Stimulated activated CD8-positive, alpha-beta memory T cell treated with anti-CD3 and anti-CD28 coated beads, Interleukin-15, amount 100 ng/mL, for 24 hours (primary cell): ENCODE measurements at regions not wholly inside any gene's neighbourhood (a gene's known extent, or its start where the extent isn't known, plus 50 kb on each side); places are given as distances from the start of the nearest gene placed in this dataset.

ENCODE experiments used
- DNase-seq: peaks from one replicate; pipeline ENCODE4 v3.0.0-alpha.2; 2020; ENCODE audit warnings: low read depth

DNA sequence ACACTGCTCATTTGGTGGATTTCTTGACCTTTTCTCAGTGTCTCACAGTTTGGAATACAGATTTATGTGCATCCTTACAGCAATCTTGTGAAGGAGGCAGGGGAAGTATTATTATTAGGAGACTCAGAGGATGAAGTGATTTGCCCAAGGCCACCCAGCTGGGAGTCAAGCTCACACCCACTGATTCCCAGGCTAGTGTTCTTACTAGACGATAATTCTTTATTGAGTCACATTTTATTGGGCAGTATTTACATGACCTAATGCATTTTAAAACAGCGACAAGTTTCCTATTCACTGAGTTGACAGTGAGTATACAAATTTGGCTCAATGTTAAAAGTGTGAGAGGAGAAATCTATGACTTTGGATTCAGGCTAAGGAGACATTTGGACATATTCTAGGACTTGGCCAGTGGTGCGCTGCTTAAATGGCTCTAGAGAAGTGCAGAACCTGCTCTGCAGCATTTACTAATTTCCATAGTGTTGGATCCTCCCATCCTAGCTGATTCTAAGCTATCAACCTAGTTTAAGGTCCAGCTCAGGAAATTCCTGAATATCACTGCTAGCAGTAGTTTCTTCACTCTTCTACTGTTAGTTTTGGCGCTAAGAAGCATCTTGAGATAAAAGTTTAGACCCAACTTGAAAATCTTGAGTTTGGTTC is 199.3 kb downstream of the MTX2 start:
- DNase-seq: no peak

DNA sequence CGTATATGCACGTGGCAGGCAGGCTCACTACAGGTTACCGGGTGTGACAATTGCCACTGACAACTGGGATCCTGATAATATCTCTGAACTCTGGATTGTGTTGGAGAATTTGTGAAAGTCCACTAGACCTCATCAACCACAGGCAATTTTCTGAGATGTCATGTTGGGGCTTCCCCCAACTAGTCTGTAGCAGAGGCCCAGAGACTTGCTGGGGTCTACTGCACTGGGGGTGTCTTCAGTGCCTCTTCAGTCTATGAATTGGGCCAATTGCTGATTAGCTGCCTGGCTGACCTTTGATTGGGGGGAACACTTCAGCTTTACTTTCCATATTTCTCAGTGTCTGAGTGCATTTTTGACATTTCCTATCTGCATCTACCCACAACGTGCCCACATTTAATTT is 201.5 kb downstream of the MTX2 start:
- no peak for DNase-seq

DNA sequence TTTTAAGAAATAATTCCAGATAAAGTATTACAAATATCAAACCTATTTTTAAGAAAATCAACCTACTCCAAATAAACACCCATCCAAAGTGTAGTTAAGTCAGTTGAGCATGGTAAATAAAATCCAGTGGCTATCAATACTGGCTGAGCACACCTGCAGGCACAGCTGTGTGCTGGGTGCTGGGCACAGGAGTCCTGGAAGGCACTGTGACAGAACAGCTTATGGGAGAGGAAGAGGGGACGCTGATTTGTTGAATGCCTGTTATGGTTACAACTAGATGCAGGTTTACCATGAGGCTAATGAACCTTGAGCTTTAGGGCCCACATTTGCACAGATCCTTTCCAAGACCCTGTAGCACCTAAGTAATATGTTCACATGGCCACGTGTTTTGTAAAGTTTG is 202.7 kb downstream of the MTX2 start:
- no peak for DNase-seq

DNA sequence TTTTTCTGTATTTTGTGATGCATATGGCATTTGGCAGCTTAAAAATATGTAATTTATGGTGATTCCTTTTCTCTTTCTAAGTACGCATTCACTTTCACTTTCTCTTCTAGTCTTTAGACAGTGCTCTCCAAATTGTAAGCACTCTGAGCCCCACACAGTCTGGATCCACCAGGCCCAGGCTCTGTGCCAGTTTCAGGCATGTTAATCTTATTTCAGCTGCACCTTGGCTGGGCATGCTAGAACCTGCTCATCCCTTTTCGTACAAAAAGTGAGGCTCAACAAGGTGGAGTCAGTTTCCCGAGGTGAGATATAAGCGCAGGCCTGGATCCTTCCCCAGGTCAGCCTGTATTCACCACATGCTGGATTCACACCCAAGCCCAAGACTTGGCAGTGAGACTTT is 203.9 kb downstream of the MTX2 start:
- no peak for DNase-seq

DNA sequence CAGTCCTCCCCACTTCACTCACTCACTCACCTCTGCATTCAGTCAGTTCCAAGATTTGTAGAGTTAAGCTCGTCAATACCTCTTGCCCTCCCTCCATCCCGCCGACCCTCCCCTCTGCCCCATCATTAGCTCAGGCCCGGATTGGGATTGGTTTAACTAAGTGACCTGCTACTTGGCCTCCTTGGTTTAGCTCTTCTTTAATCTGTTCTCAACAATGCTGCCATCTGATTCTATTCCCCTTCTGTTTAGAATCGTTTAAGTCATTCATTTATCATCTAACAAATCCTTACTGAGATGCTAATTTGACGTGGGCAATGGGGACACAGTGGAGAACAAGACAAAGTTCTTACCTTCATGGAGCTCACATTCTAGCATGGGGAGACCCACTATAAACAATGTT is 204.6 kb downstream of the MTX2 start:
- DNase-seq: no peak

DNA sequence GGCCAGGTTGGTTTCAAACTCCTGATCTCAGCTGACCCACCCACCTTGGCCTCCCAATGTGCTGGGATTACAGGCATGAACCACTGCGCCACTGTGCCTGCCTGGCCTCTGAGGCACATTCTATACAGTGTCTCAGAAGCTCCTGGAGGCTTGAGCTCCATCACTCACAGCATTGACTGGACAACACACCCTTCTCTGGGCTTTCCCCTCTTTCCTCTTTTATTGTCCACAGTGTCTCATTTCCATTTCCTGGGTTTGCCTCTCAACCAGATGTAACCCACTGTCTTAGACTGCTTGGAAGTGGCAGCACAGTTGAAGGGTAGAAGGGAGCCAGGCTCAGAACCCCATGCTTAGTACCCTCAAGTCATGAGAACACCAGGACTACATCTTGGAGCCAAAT is 208.1 kb downstream of the MTX2 start:
- DNase-seq: no peak

DNA sequence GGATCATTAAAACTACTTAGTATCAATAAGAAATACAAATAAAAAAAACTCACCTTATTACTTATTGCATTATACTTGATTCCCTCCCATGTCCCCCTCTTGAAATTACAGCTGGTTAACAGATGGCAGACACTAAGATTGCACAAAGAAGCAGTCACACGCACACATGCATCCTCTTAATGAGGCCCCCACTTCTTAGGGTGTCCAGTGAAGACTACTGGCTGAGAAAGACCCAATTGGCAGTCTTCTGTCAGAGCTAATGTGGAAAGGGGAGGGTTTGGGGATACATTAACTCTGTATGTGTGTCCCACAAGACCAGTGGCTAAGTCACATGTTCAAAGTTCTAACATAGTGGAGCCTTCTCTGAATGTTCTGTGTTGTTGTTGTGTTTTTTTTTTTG is 210.7 kb downstream of the MTX2 start:
- DNase-seq: no peak

DNA sequence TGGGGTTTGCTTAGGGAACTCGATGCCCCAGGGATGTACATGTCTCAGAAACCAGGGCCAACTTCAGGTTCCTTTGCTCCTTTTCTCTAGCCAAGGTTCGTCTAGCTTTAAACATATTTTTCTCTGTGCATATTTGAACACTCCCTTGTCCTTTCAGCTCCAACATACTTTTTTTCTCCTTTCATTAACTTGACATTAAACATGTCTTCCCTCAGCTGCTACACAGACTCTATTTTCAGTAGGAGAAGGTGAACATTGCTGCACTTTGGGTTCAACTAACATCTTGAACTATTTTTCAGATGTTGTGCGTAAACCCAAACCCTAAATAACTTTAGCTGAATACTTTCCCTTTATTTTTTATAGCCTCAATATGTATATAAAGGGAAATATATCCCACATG is 212.9 kb downstream of the MTX2 start:
- DNase-seq: no peak

DNA sequence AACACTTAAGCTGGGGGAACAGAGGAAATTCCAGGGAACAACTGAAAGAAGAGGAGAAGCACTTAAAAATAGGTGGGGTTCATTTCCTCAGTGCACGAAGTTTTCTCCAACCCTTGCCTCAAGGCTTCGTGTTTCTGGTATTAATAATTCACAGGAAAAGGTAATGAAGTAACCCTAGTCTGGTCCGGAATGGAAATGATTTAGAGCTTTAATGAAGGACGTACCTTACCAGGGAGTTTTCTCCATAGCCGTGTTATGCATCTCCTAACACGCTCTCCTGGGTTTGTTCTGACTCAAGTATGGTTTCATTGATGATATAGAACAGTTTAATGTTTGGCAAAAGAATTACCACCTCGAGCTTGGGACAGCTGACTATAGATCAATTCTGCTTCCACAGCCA is 214.2 kb downstream of the MTX2 start:
- DNase-seq: no peak

DNA sequence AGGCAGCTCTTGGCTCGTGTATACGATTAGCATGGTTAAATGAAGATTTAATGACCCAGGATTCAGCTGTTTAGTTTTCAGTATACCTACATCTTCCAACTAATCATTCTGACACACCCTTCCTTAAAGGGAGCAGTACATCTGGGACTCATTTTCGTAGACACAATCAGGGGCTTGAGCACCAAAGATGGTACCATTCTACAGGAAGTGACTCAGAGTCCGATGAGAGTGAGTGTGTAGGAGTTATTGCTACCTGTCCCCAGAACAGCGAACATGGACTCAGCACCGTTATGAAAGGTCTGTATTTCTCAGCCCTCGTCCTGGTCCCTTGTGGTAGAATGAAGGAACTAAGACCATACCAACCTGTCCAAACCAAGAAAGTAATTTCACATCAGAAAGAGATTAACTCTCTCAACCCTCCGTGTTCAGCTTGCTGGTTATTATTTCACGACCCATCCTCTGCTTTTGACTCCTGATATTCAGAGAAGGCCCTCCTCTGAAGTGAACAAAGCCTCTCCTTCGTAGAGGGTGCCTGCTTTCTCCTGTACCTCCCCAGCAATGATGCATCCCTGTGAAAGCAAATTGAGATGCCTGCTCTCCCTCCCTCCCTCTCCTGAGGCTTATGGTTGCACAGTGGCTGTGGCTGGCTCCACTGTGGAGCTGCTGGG is 214.8 kb downstream of the MTX2 start:
- DNase-seq: no peak

DNA sequence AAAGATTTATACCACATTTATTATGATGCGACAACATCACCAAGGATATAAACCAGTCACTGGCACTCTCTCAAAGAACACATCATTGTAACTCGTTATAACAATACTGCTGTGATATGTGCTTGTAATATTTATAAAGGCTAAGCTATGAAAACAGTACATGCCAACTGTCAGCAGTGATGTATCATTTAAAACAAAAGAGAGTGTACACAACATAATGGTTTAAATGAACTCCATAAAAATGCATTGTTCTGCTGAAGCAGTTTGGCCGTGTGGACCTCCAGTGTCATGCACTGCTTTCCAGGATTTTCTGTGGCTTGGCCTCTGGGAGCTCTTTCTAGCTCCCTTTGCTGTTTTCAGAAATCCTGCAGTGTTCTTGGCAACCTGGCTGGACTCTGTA is 215.6 kb downstream of the MTX2 start:
- DNase-seq: no peak

DNA sequence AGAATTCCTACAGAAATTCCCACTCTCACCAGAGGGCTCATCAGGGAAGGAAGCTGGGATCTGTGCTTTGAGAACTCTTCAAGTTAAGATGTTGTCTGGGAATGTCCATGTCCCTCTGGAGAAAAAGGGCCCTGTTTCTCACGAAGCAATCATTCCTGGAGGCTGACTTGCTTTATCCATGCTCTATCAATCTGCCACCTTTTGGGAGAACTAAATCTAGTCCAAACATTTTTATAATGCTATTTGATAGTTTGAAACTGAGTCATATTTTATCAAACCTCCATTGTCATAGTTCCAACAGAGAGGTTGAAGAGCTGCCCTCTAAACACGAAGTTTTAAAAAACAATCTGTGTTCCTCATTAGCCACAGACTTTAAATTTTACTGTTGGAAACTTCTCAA is 219.2 kb downstream of the MTX2 start:
- no peak for DNase-seq

DNA sequence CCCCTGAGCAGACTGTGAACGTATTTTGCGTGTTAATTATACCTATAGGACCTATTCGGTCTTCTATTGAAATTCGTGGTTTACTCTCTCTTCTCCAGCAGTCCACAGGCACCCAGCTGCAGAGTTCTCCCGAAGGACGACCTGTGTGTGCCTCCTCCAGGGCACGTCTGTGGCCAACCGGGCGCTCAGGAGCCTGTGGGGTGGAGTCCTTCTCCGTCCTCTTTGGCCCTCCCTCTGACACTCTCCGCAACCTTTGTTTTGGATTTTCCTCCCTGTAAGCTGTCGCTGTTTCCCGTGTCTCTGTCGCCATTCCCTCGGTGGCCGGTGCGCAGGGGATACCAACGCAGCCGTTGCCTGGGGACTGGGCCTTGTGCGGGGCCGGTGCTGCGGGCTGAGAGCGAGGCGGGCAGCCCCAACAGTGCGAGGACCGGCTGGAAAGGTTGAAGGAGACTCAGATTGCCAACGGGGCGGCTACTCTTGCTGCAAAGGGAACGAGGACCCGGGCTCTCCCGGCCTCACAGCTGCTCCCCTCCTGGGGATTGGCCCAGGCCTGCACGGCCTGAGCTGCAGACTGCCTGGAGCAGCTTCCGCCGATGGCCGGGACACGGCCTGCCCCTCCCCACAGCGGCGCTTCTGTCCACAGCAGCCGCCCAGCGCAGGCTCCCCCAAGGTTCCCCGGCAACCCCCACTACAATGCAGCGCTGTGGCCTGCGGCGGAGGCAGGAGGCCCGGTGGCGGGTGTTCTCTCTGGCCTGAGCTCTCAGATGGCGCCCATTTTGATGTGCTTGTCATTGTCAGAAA is 221.0 kb downstream of the MTX2 start:
- DNase-seq: no peak

DNA sequence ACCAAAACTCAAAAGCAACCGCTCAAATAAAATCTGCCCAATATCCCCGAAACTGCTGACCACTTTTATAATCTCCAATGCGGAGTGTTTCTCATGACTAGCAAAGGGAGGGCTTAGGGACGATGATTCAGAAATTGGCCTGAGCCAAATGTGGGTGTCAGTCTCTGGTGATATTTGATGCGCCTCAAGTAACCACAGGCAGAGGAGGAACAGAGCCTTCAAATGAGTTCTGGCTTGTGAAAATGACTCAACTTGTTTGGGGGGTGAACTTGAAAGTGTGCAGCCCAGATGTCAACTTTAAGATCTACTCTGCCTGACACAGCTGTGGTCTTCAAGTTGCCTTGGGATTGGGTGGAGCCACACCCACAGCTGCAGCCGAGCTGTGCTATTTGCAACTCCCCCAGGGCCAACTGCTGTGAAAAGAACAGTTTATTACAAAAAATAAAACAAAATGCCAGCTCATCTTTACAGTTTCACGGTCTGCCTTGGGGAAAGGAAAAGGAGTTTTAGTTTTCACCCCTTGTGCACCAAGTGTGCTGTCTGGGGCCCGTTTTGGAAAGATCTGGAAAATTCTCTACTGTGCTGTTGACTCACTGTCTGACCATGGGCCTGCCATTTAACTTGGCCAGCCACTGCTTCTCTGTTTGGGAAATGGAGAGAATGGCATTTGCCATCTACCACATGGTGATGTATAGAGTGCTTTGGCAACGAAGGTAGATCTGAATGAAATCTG is 222.1 kb downstream of the MTX2 start:
- DNase-seq: no peak

DNA sequence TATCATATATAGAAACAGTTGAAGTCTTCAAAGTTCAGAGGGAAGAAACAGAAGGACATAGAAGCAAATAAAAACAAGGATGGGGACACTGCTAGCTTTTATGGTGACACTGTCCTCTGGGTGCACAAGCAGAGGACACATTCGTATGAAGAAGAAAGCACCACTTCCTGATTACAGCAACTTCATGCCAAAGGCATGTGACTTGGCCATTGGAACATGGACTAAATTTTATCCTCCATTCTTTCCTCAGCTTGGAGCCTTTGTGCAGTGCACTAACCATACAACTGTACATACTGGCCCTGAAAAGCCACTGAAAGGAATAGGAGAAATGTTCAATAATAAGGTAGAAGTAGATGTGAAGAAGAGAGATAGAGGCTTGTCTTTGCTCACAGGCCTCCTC is 223.3 kb downstream of the MTX2 start:
- no peak for DNase-seq

DNA sequence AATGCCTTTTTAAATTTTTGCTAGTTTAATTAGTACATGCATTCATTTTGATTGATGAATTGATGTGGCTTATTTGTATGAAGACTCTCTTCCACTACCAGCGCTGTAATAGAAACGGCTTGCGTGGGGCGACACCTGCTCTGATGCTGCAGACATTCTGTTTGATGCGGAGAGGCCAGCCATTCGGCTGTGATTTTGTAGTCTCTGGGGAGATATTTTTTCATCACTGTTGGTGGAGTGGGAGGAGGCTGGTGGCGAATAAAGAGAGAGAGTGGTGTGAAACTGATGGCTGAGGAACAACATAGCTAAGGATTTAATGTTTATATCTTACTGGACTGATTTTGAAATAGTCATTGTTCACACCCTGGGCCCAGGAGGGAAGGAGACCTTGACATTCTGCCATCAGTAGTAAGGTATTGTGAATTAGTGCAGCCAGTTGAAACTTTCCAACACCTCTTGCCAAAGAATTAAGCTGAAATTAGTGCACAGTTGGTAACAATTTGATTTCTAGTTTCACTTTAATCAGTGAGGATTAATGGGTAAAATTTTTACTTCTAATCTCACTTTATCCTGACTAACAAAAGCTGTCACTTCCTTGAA is 224.1 kb downstream of the MTX2 start:
- no peak for DNase-seq

DNA sequence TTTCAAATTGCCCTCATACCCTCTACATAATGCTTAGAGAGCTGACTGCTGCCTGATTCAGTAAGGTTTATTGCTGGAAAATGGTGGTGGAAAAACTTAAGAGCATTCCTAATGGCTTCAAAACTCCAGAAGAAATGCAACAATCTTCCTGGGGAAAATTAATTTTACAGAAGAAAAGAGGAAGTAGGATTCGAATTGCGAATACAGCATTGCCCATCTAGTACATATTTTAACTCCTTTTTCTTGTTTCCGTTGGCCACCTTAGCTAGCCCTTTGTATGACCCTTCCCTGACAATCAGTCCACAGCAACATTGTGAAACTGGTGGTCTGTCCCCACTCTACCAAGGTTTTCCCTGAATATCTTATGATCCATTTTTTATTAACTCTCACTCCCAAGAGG is 224.7 kb downstream of the MTX2 start:
- DNase-seq: no peak

DNA sequence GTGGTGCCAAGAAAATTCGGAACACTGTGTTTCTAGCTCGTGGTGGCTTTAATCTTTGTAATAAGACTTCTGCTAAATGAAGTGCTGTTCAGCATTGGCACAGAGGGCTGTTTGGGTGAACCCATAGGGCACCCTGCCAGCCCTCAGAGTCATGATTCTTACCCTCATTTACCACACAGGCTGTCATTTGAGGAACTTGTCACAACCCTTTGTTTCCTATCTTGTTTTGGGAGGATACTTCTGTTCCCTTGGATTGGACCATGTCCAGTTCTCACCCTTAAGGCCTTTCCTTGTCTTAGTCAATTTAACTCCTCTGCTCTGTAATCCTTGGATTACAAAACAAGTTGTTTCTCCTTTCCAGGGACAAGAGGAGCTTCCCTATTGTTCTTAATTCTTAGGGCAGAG is 225.7 kb downstream of the MTX2 start:
- DNase-seq: no peak

DNA sequence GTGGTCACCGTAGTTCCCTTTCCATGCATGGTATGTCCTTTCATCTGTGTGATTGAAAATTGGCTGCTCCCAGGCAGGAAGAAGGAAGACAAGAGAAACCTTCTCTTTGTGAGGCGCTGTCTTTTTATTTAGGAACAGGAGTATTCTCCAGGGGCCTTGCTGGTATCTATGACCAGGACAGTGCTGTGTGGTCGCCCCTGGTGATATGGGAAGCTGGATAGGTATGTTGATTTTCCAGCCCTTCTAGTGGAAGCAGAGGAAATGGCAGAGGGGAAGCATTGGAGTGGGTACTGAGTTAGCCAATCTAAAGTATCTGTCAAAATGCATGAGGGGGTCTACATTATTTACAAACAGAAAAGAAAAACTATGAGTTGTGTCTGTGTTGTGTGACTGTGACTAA is 226.6 kb downstream of the MTX2 start:
- no peak for DNase-seq

DNA sequence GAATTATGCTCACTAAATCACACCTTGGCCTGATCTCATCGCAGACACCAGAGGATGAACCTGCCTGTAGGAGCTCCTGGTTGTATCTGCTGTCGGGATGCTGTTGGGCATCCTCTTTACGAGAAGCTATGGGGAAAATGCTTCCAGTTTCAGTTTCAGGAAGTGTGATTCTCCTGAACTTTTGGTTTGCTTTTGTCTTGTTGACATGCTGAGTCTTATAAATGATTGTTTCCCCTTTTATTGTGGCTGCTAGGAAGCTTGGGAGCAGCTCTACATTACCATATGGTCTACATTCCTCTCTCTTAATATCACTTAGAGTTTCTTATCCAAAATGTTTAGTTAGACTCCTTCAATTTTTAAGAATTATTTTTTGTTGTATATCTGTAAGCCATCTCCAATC is 227.5 kb downstream of the MTX2 start:
- DNase-seq: no peak

DNA sequence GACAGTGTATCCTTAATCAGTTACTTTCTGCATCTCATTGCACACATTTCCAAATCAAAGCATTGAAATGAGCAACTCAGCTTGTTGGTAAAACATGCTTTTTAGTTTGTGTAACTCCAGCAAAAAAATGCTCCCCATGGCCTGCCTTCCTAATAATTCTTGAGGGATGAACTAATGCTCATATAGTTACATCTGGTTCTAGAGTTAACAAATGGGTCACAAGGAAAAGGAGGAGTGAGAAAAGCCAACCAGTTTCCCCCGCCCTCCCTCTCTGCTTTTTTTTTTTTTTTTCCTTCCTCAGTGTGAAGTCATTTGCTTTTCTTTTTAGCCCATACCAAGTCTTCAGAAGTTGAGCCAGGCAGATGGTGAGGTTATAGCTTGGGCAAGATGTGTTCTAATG is 231.7 kb downstream of the MTX2 start:
- DNase-seq: no peak

DNA sequence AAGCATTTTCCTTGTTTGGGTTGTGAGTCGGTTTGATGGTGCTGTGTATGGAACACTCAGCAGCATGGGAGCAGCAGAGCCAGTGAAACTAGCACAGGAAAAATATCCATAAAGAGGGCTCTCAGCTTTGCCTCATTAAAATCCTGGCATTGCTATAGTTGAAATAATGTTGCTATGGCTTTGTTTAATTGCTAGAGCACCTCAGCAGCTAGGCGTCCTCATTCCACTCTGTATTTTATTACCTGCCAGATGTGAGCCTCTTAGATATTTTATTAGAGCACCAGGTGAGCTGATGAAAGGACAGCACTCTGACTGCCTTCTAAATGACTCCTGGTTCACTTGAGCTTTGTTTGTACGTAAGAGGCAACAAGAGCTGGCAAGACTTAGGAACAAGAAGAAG is 232.4 kb downstream of the MTX2 start:
- no peak for DNase-seq
